ENCODE measurements at regions not wholly inside any gene's neighbourhood (a gene's known extent, or its start where the extent isn't known, plus 50 kb on each side); places are given as distances from the start of the nearest gene placed in this dataset.

DNA sequence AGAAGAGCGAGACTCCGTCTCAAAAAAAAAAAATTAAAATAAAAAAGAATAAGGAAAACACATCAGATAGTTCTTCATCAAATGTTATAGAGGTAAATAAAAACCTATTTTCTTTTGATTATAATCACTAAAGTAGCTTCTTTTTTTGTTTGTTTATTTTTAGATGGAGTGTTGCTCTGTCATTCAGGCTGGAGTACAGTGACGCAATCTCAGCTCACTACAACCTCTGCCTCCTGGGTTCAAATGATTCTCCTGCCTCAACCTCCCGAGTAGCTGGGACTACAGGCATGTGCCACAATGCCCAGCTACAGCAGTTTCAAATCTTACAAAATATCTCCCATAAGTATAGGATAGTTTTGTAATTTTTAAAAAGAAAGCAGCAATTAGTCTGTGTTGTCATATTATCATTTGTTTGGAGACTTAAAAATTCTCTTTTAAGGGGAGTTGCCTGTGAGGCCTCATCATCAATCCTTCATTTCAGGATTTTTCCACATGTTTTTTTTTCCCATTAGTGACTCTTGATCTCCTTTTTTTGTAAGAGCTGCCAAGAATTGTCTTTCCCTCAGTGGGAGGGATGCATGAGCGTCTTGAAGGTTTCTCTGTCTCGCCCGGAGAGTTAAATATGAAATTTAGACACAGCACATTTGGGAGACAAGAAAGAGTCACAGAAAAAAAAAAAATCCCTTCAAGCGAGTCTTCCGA lies 275.9 kb downstream of the CDCA7 start:
- Histone ChIP-seq H3K4me3 (peak overlapping the region in 3 of 10 donors; percentile 1 to 11 (median 8)), H3K9me3 (peaks cover 0 to 4% (median 0%) of the 10 kb centered on the region in 11 donors), H3K27me3 (no peaks in the 10 kb centered on the region), H3K27ac (peak overlapping the region in 9 of 10 donors; percentile 27 to 68 (median 50)), H3K4me1 (no peaks in the 10 kb centered on the region), H3K36me3 (no peaks in the 10 kb centered on the region)
- TF ChIP-seq, protein P1, sequence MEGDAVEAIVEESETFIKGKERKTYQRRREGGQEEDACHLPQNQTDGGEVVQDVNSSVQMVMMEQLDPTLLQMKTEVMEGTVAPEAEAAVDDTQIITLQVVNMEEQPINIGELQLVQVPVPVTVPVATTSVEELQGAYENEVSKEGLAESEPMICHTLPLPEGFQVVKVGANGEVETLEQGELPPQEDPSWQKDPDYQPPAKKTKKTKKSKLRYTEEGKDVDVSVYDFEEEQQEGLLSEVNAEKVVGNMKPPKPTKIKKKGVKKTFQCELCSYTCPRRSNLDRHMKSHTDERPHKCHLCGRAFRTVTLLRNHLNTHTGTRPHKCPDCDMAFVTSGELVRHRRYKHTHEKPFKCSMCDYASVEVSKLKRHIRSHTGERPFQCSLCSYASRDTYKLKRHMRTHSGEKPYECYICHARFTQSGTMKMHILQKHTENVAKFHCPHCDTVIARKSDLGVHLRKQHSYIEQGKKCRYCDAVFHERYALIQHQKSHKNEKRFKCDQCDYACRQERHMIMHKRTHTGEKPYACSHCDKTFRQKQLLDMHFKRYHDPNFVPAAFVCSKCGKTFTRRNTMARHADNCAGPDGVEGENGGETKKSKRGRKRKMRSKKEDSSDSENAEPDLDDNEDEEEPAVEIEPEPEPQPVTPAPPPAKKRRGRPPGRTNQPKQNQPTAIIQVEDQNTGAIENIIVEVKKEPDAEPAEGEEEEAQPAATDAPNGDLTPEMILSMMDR (IDR thresholded peaks at IDR 0.05) = no peak
- DNase-seq (no peak), ATAC-seq (peak in 3 of 8 donors; percentile 21 to 67 (median 31))
- intact Hi-C loops (cut with DNase I) = loop anchor here in 1 of 10 donors (5.0 kb wide), 1 partner anchor 197 kb away; no protein-coding TSS in a partner anchor
- 63 to 71% methylated on average over 9 of the region's 9 CpGs for WGBS, 2 donors

DNA sequence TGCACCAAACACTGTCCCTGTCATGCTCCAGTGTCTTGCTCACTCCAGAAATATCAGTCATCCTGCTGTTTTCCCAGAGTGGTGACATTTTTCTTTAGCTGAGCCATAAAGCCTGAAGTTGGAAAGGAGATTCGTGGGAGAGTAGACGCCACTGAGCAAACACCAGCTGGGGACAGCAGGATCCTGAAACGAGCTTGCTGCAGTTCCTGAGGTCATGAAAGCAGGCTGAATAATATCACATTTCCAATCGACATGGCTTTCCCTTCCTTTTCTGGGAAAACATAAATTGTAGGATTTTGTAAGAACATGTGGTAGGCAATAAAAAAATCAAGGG lies 276.4 kb downstream of the CDCA7 start:
- Histone ChIP-seq H3K4me3 (peak overlapping the region in 3 of 10 donors; percentile 1 to 11 (median 8)), H3K27ac (peak overlapping the region in 9 of 10 donors; percentile 27 to 68 (median 50)), H3K4me1 (no peaks in the 10 kb centered on the region), H3K36me3 (no peaks in the 10 kb centered on the region), H3K9me3 (peaks cover 0 to 4% (median 0%) of the 10 kb centered on the region in 11 donors), H3K27me3 (peaks cover 0 to 3% (median 0%) of the 10 kb centered on the region in 7 donors)
- TF ChIP-seq, protein P1 (IDR thresholded peaks at IDR 0.05) = no peak
- intact Hi-C loops (cut with DNase I) = loop anchor here in 1 of 10 donors (5.0 kb wide), 1 partner anchor 196 kb away; no protein-coding TSS in a partner anchor
- 31 to 46% methylated on average over 4 of the region's 4 CpGs for WGBS, 2 donors
- ATAC-seq = peak in 7 of 8 donors; percentile 68 to 92 (median 79)
- DNase-seq = peak in 1 of 2 donors; percentile 44

DNA sequence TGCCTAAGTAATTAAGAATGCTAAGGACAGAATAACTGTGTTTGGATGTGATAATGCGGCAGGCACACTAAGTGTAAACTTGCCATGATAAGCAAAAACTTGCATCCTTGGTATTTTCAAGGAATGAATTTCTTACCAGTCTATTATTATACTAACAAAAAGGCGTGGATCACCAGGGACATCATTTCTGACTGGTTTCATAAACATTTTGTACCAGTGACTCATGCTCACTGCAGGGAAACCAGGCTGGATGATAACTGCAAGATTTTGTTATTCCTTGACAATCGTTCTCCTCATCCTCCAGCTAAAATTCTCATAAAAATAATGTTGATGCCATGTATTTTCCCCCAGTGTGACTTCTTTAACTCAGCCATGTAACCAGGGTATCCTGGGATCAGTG lies 289.5 kb downstream of the CDCA7 start:
- no peak for DNase-seq

DNA sequence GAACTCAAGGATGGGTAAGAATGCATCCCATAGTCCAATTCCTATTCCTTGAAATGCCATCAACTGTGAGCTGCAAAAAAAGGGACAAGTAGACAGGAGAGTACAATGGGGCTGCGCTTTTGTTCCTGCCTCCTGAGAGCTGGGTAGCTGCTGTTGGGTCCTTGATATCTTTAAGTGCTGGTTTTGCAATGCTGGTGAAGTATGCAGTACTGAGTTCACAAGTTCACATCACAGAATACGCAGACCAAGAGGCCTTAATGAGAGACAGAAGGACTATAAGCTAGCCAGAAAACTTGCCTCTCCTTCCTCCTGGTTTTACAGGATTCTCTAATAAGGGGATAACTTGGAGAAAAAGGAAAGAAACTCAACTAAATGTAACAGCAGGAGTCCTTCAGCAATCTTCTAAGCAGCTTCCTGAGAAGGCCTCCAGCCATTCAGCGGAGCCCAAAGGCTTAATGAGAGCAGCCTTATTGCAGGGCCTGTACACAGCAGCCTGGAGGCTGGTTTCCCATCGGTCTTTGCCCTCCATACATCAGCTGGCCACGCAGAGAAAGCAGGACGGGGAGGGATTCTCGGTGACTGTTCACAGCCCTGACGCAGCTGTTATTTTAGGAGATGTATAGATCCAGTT lies 293.1 kb downstream of the CDCA7 start:
- ATAC-seq = peak in 3 of 8 donors; percentile 34 to 54 (median 51)
- 60 to 74% methylated on average over 8 of the region's 8 CpGs for WGBS, 2 donors

More for the DNA sequence above, 289.5 kb downstream of the CDCA7 start:
- no peaks in the 10 kb centered on the region for H3K36me3 ChIP-seq
- no peak overlapping the region for H3K4me3 ChIP-seq
- intact Hi-C loops (cut with DNase I) = no loop called here
- no peak overlapping the region for H3K27ac ChIP-seq
- no peaks in the 10 kb centered on the region for H3K9me3 ChIP-seq
- H3K4me1 ChIP-seq = no peaks in the 10 kb centered on the region
- H3K27me3 ChIP-seq = no peaks in the 10 kb centered on the region
- ATAC-seq = no peak
- TF ChIP-seq, protein P1 (IDR thresholded peaks at IDR 0.05) = no peak
- WGBS, 2 donors = 76 to 87% methylated on average over 3 of the region's 3 CpGs

More for the DNA sequence above, 293.1 kb downstream of the CDCA7 start:
- Histone ChIP-seq H3K36me3 (no peaks in the 10 kb centered on the region), H3K27ac (peak overlapping the region in 1 of 10 donors; percentile 28), H3K4me1 (no peaks in the 10 kb centered on the region), H3K9me3 (peaks cover 0 to 5% (median 0%) of the 10 kb centered on the region in 11 donors), H3K27me3 (no peaks in the 10 kb centered on the region), H3K4me3 (no peak overlapping the region)
- no peak for DNase-seq
- TF ChIP-seq, protein P1 (IDR thresholded peaks at IDR 0.05) = no peak
- intact Hi-C loops (cut with DNase I) = no loop called here

Measured in heart right ventricle (tissue), 16 donors.